B cell (primary cell): ENCODE measurements at regions not wholly inside any gene's neighbourhood (a gene's known extent, or its start where the extent isn't known, plus 50 kb on each side); places are given as distances from the start of the nearest gene placed in this dataset.
"Not testable (repeated sequence)": the region's sequence is repeated elsewhere in the genome, so short reads cannot be mapped to it uniquely, and the experiment has no call there.

Experiments used
- ATAC-seq: fragments of 200-7000 bp; cut with Tn5 transposase; one replicate; pipeline ENCODE4 v1.10.0; 2021; ENCODE audit warnings: low read depth, mild to moderate bottlenecking, moderate number of reproducible peaks, moderate library complexity
- CTCF ChIA-PET: fragments of 350-600 bp; sonication (Branson Sonifier 250); formaldehyde crosslinking; loops from one replicate; lab custom pipeline; 2021; ENCODE audit warnings: antibody characterized with exemption, inconsistent platforms; lab: Charles Lee
- POLR2A ChIA-PET: fragments of 350-600 bp; sonication (Branson Sonifier 250); formaldehyde crosslinking; loops from one replicate; lab custom pipeline; 2021; ENCODE audit warnings: antibody characterized with exemption; lab: Charles Lee
- DNase-seq: peaks from one replicate; pipeline ENCODE4 v3.0.0; 2013
- H2AFZ ChIP-seq: 2 replicates; pipeline ENCODE4 v1.6.1; 2012; ENCODE audit warnings: mild to moderate bottlenecking, low read depth, low read length; ENCODE audit not compliant: insufficient read depth, poor library complexity, severe bottlenecking
- H3K27ac ChIP-seq, 2 donors: 1 replicate in 1 of 2; 2 replicates in 1 of 2; pipeline ENCODE4 v1.5.1; 2012 to 2013; ENCODE audit warnings: low read length in 2 of 2, mild to moderate bottlenecking in 2 of 2, moderate library complexity in 1 of 2
- H3K27me3 ChIP-seq, 4 experiments: fragments of 200-600 bp in 1 of 4; sonication (generic) in 1 of 4; replicated peaks in 1 of 4; 1 replicate in 2 of 4; 2 replicates in 2 of 4; pipeline versions ENCODE4 v1.6.1 to v1.7.0; 2013 to 2016; ENCODE audit warnings: low read length in 3 of 4, mild to moderate bottlenecking in 2 of 4, mixed read lengths in 1 of 4, moderate library complexity in 1 of 4; ENCODE audit not compliant: insufficient read depth in 4 of 4, control insufficient read depth in 3 of 4; ENCODE audit errors: control extremely low read depth in 1 of 4
- H3K36me3 ChIP-seq, 2 experiments: replicated peaks in 1 of 2; 1 replicate in 1 of 2; 2 replicates in 1 of 2; pipeline versions ENCODE4 v1.6.1 to v1.7.1; 2013; ENCODE audit warnings: low read length in 1 of 2; ENCODE audit not compliant: insufficient read depth in 2 of 2, control insufficient read depth in 1 of 2; ENCODE audit errors: control extremely low read depth in 1 of 2, extremely low read depth in 1 of 2
- H3K4me1 ChIP-seq, 2 donors: fragments of 200-600 bp in 1 of 2; sonication (generic) in 1 of 2; 1 replicate in 1 of 2; 2 replicates in 1 of 2; pipeline versions ENCODE4 v1.5.1 to v1.6.1; 2013 to 2017; ENCODE audit warnings: low read length in 2 of 2; ENCODE audit not compliant: control insufficient read depth in 2 of 2, insufficient read depth in 2 of 2
- H3K4me2 ChIP-seq: replicated peaks from 2 replicates; pipeline ENCODE3; 2012; ENCODE audit warnings: mild to moderate bottlenecking, low read depth, low read length; ENCODE audit not compliant: poor library complexity, severe bottlenecking
- H3K4me3 ChIP-seq, 5 experiments: fragments of 200-600 bp in 1 of 5; sonication (generic) in 1 of 5; 1 replicate in 3 of 5; 2 replicates in 2 of 5; pipeline versions ENCODE4 v1.5.1 to v1.7.0; 2011 to 2016; ENCODE audit warnings: low read length in 4 of 5, mild to moderate bottlenecking in 4 of 5, low read depth in 2 of 5, control low read depth in 1 of 5, moderate library complexity in 1 of 5; ENCODE audit not compliant: insufficient read depth in 1 of 5; ENCODE audit errors: control extremely low read depth in 1 of 5, extremely low read depth in 1 of 5
- H3K79me2 ChIP-seq: fragments of 200-600 bp; sonication (generic); one replicate; pipeline ENCODE4 v1.6.0; 2016; ENCODE audit warnings: low read length; ENCODE audit not compliant: control insufficient read depth, insufficient read depth
- H3K9ac ChIP-seq: fragments of 200-600 bp; sonication (generic); 2 replicates; pipeline ENCODE4 v1.6.1; 2017; ENCODE audit warnings: mild to moderate bottlenecking, low read length, moderate library complexity
- H3K9me3 ChIP-seq, 3 donors: one replicate each; pipeline versions ENCODE4 v1.6.1 to v1.7.1; 2013; ENCODE audit warnings: low read length in 2 of 3; ENCODE audit not compliant: control insufficient read depth in 2 of 3, insufficient read depth in 1 of 3; ENCODE audit errors: control extremely low read depth in 1 of 3
- H4K20me1 ChIP-seq: 2 replicates; pipeline ENCODE4 v1.6.0; 2012; ENCODE audit warnings: mild to moderate bottlenecking, low read length; ENCODE audit not compliant: insufficient read depth, control insufficient read depth, poor library complexity, severe bottlenecking
- H3K27ac Mint-ChIP-seq: one replicate; pipeline ENCODE4 v1.8.0; 2021; ENCODE audit warnings: mixed read lengths
- H3K27me3 Mint-ChIP-seq: one replicate; pipeline ENCODE4 v1.8.0; 2021; ENCODE audit warnings: mixed read lengths
- H3K4me1 Mint-ChIP-seq: one replicate; pipeline ENCODE4 v1.8.0; 2021; ENCODE audit warnings: mixed read lengths
- H3K4me3 Mint-ChIP-seq: one replicate; pipeline ENCODE4 v1.8.0; 2021; ENCODE audit warnings: mixed read lengths
- H3K9me3 Mint-ChIP-seq: one replicate; pipeline ENCODE4 v1.8.0; 2022; ENCODE audit warnings: mixed read lengths; ENCODE audit not compliant: insufficient read depth
- EZH2 ChIP-seq: IDR thresholded peaks from 2 replicates; pipeline ENCODE4 v1.6.1; 2012; ENCODE audit warnings: borderline replicate concordance, low read depth, mild to moderate bottlenecking, moderate library complexity, low read length; ENCODE audit not compliant: insufficient read depth, poor library complexity, severe bottlenecking
- WGBS: methylation state at CpG from one replicate; pipeline ENCODE4 v1.1.5; 2013; ENCODE audit warnings: missing lambda C conversion rate; ENCODE audit not compliant: insufficient coverage; 5-methylcytosine and 5-hydroxymethylcytosine counted together
- intact Hi-C: fragments of 100-400 bp; cut with micrococcal nuclease; formaldehyde crosslinking; loops from one replicate; pipeline ENCODE4 v1.10.0; 2022
- TF ChIP-seq, protein P1 (sequence below): fragments of 200-600 bp; IDR thresholded peaks from one replicate; pipeline ENCODE4 v1.8.0; 2022; ENCODE audit warnings: antibody characterized with exemption, mild to moderate bottlenecking

DNA sequence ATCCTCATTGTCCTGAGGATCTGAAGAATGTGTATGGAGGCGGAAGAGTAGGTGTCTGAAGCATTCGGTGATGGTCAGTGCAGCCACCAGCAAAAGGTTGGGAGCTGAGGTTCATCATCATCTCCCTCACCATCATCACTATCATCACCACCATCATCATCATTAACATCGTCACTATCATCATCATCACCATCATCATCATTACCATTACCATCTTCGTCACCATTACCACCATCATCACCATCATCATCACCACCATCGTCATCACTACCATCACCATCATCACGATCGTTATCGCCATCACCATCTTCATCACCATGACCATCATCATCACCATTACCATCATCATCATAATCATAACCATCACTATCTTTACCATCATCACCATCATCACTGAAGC, 90.8 kb upstream of the TMEM132D start:
- H3K4me3 Mint-ChIP-seq: no peak overlapping the region
- Histone ChIP-seq H3K27ac (no peak overlapping the region), H3K4me3 (no peak overlapping the region), H3K4me1 (no peaks in the 10 kb centered on the region), H3K4me2 (no peak overlapping the region), H3K9me3 (peaks cover 0 to 3% (median 0%) of the 10 kb centered on the region in 3 donors), H4K20me1 (no peaks in the 10 kb centered on the region), H3K27me3 (no peaks in the 10 kb centered on the region), H3K79me2 (no peaks in the 10 kb centered on the region), H3K36me3 (no peaks in the 10 kb centered on the region), H2AFZ (no peak overlapping the region), H3K9ac (no peak overlapping the region)
- ATAC-seq: no peak
- H3K27me3 Mint-ChIP-seq: no peaks in the 10 kb centered on the region
- H3K4me1 Mint-ChIP-seq: no peaks in the 10 kb centered on the region
- POLR2A ChIA-PET: no interaction called here
- H3K9me3 Mint-ChIP-seq: peaks cover 4% of the 10 kb centered on the region
- WGBS: 100% methylated on average over 6 of the region's 8 CpGs
- TF ChIP-seq, protein P1, sequence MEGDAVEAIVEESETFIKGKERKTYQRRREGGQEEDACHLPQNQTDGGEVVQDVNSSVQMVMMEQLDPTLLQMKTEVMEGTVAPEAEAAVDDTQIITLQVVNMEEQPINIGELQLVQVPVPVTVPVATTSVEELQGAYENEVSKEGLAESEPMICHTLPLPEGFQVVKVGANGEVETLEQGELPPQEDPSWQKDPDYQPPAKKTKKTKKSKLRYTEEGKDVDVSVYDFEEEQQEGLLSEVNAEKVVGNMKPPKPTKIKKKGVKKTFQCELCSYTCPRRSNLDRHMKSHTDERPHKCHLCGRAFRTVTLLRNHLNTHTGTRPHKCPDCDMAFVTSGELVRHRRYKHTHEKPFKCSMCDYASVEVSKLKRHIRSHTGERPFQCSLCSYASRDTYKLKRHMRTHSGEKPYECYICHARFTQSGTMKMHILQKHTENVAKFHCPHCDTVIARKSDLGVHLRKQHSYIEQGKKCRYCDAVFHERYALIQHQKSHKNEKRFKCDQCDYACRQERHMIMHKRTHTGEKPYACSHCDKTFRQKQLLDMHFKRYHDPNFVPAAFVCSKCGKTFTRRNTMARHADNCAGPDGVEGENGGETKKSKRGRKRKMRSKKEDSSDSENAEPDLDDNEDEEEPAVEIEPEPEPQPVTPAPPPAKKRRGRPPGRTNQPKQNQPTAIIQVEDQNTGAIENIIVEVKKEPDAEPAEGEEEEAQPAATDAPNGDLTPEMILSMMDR: no peak
- no peak for TF ChIP-seq EZH2
- CTCF ChIA-PET: no interaction called here
- H3K27ac Mint-ChIP-seq: no peak overlapping the region
- DNase-seq: no peak
- intact Hi-C loops: no loop called here

DNA sequence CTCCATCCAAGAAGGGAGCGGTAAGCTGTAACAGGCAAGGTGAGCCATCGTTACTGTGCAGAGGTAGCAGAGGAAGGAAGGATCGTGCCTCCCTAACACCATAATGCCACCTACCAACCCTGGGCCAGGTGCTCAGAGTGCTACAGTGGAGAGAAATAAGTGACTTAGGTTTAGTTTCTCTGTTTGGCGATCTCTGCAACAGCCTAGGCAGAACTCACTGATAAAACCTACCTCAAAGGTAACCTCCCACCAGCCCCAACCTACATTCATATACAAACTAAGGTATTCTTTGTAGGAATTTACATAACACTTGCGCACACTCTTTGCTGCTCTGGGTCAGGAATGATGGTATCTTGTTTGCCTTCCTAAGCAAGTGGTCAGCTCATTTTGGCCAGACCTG, 93.4 kb upstream of the TMEM132D start:
- Histone ChIP-seq H3K9me3 (peaks cover 0 to 3% (median 0%) of the 10 kb centered on the region in 3 donors), H3K4me3 (no peak overlapping the region), H3K27ac (no peak overlapping the region), H3K4me2 (no peak overlapping the region), H3K9ac (no peak overlapping the region), H3K4me1 (no peaks in the 10 kb centered on the region), H3K79me2 (no peaks in the 10 kb centered on the region), H3K36me3 (no peaks in the 10 kb centered on the region), H3K27me3 (no peaks in the 10 kb centered on the region), H4K20me1 (no peaks in the 10 kb centered on the region), H2AFZ (no peak overlapping the region)
- Mint-ChIP-seq H3K4me3 (no peak overlapping the region), H3K4me1 (no peaks in the 10 kb centered on the region), H3K9me3 (peaks cover 4% of the 10 kb centered on the region), H3K27ac (no peak overlapping the region), H3K27me3 (no peaks in the 10 kb centered on the region)
- DNase-seq: no peak
- TF ChIP-seq, protein P1: no peak
- TF ChIP-seq EZH2: no peak
- intact Hi-C loops: no loop called here
- CTCF ChIA-PET: no interaction called here
- WGBS: no CpG with 5 or more reads among the region's 5 CpGs
- ATAC-seq: no peak
- POLR2A ChIA-PET: no interaction called here

DNA sequence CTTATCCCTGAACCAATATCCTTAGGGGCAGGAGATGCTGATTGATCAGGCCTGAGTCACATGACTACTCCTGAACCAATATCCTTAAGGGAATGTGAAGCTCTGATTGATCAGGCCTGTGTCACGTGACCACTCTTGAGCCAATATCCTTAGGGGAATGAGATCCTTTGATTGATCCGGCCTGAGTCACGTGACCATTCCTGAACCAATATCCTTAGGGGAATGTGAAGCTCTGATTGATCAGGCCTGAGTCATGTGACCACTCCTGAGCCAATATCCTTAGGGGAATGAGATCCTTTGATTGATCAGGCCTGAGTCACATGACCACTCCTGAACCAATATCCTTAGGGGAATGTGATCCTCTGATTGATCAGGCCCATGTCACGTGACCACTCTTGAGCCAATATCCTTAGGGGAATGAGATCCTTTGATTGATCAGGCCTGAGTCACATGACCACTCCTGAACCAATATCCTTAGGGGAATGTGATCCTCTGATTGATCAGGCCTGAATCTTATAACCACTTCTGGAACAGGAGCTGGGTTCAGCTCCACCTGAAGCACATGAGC, 100.6 kb upstream of the TMEM132D start:
- WGBS: 100% methylated on average over 3 of the region's 4 CpGs
- CTCF ChIA-PET, H2AFZ ChIP-seq, H3K36me3 ChIP-seq, ATAC-seq, H3K27ac ChIP-seq, DNase-seq, H3K4me3 ChIP-seq, H3K27me3 Mint-ChIP-seq, H3K27ac Mint-ChIP-seq, H3K4me3 Mint-ChIP-seq, H3K9ac ChIP-seq, H3K79me2 ChIP-seq, H3K9me3 Mint-ChIP-seq, H3K4me2 ChIP-seq, H4K20me1 ChIP-seq, intact Hi-C loops, POLR2A ChIA-PET, H3K4me1 Mint-ChIP-seq, H3K27me3 ChIP-seq, H3K4me1 ChIP-seq: not testable (repeated sequence)
- peaks cover 0 to 11% (median 0%) of the 10 kb centered on the region in 3 donors for H3K9me3 ChIP-seq
